ENCODE measurements at regions not wholly inside any gene's neighbourhood (a gene's known extent, or its start where the extent isn't known, plus 50 kb on each side); places are given as distances from the start of the nearest gene placed in this dataset.

DNA sequence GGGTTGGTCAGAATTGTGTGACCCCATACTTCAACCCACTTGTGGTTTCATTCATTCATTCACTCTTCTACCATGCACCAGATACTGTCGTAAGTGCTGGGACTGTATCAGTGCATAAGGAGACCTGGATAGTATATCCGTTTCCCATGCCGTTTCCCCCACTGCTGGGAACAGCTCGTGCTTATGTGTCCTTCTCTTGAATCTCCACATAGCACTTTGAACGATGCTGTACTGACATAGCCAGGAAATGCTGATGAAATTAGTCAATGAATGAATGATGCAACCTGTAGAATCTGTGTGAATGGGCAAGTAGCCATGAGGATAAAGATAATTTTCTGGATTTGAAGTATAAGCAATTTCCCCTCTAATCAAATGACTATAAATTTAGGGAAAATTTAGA is 276.1 kb downstream of the BCL2 start:
- H3K27ac ChIP-seq (ENCODE audit: insufficient read depth, low read length), result no peak overlapping the region
- POLR2A ChIA-PET (ENCODE audit: unreplicated experiment), result no interaction called here

More for the DNA sequence above, 276.1 kb downstream of the BCL2 start:
- intact Hi-C loops (cut with micrococcal nuclease), result no loop called here
- Histone ChIP-seq H3K4ac (ENCODE audit: low read depth, low read length) (no peak overlapping the region), H3K4me2 (ENCODE audit: low read depth, low read length) (no peak overlapping the region), H3K9me3 (ENCODE audit: control insufficient read depth, insufficient read depth, low read length) (no peaks in the 10 kb centered on the region), H3K4me1 (ENCODE audit: control insufficient read depth, insufficient read depth, low read length) (no peaks in the 10 kb centered on the region), H4K8ac (ENCODE audit: low read depth in 2 of 2, low read length in 2 of 2) (no peak overlapping the region), H4K20me1 (ENCODE audit: insufficient read depth, low read length) (no peaks in the 10 kb centered on the region), H3K9ac (ENCODE audit: low read depth, low read length) (no peak overlapping the region), H2AK5ac (ENCODE audit: low read depth, low read length) (no peak overlapping the region), H2BK15ac (ENCODE audit: low read depth, low read length) (no peak overlapping the region), H2BK120ac (ENCODE audit: low read depth, low read length) (no peak overlapping the region), H2BK20ac (ENCODE audit: low read depth, low read length) (no peak overlapping the region), H3K79me1 (ENCODE audit: low read depth in 1 of 2, low read length in 2 of 2) (no peaks in the 10 kb centered on the region), H3K23ac (ENCODE audit: low read depth, low read length) (no peak overlapping the region), H2AK9ac (replicated peaks; ENCODE audit: low read depth, low read length, poor library complexity) (no peak overlapping the region), H4K5ac (ENCODE audit: low read depth, low read length) (no peak overlapping the region), H3K27me3 (ENCODE audit: control insufficient read depth, insufficient read depth, low read length) (no peaks in the 10 kb centered on the region; the same call in 1 of the 2 replicates), H2AFZ (replicated peaks; ENCODE audit: low read length, poor library complexity) (no peak overlapping the region), H3K18ac (ENCODE audit: low read depth, low read length) (no peak overlapping the region), H3K14ac (replicated peaks; ENCODE audit: low read depth, low read length) (no peak overlapping the region), H3K4me3 (ENCODE audit: insufficient read depth, low read depth, low read length) (no peak overlapping the region), H2BK5ac (ENCODE audit: low read depth, low read length, poor library complexity, severe bottlenecking) (no peak overlapping the region), H3K56ac (ENCODE audit: extremely low read depth, insufficient read depth, low read length) (no peak overlapping the region), H4K91ac (ENCODE audit: insufficient read depth, low read depth, low read length) (no peak overlapping the region), H3K9me1 (ENCODE audit: insufficient read depth, low read length) (no peaks in the 10 kb centered on the region), H3K36me3 (ENCODE audit: control insufficient read depth, insufficient read depth, low read length) (no peaks in the 10 kb centered on the region)
- in situ Hi-C loops (cut with MboI; ENCODE audit: low sequenced_read_pairs), result no loop called here
- ATAC-seq (ENCODE audit: low read depth) (no peak), DNase-seq (peak; percentile 7)
- WGBS, 2 experiments (ENCODE audit: extremely low coverage in 2 of 2, insufficient read length in 1 of 2), result no CpG with 5 or more reads among the region's 5 CpGs
- BruUV-seq (replicated peaks), result no TSS peak
- dilution Hi-C loops (cut with HindIII; ENCODE audit: low sequenced_read_pairs, unreplicated experiment), result no loop called here
- CTCF ChIA-PET, result no interaction called here
- TF ChIP-seq POLR2A (IDR thresholded peaks at IDR 0.05; ENCODE audit: low read depth, low read length) (no peak), RFX5 (IDR thresholded peaks at IDR 0.05; ENCODE audit: low read depth, low read length) (no peak), CEBPB (IDR thresholded peaks at IDR 0.05; ENCODE audit: low read depth, low read length) (peak; percentile 27; the same call in 1 of the 2 replicates), SMC3 (IDR thresholded peaks at IDR 0.05; ENCODE audit: low read depth, low read length) (no peak)
